Vagina (tissue), 2 donors: ENCODE measurements at regions not wholly inside any gene's neighbourhood (a gene's known extent, or its start where the extent isn't known, plus 50 kb on each side); places are given as distances from the start of the nearest gene placed in this dataset.

ENCODE experiments used
- CTCF ChIP-seq, 3 experiments: fragments of 450-650 bp in 2 of 3; fragments of 200-600 bp in 1 of 3; sonication (generic) in 1 of 3; IDR thresholded peaks; one replicate each; pipeline ENCODE4 v1.5.1; 2017 to 2019; ENCODE audit warnings: antibody characterized with exemption in 3 of 3, mild to moderate bottlenecking in 2 of 3, moderate library complexity in 2 of 3
- POLR2A ChIP-seq, 2 donors: fragments of 450-650 bp; IDR thresholded peaks; one replicate each; pipeline ENCODE4 v1.6.1; 2017; ENCODE audit warnings: antibody characterized with exemption in 2 of 2, mild to moderate bottlenecking in 2 of 2, moderate library complexity in 2 of 2
- POLR2AphosphoS5 ChIP-seq, 2 donors: sonication (generic); formaldehyde crosslinking; IDR thresholded peaks; one replicate each; pipeline ENCODE4 v1.9.0; 2017; ENCODE audit warnings: antibody characterized with exemption in 2 of 2, mild to moderate bottlenecking in 2 of 2, low read depth in 1 of 2; ENCODE audit not compliant: insufficient read depth in 1 of 2

- TF ChIP-seq POLR2AphosphoS5 (IDR thresholded peaks at IDR 0.05; ENCODE audit: insufficient read depth in 1 of 2, low read depth in 1 of 2) (no peak), CTCF (IDR thresholded peaks at IDR 0.05) (no peak), POLR2A (IDR thresholded peaks at IDR 0.05) (no peak)
Measured at GRCh38 chr3:70658513-70659310, 346.3 kb upstream of the MDFIC2 start.
